ENCODE measurements at regions not wholly inside any gene's neighbourhood (a gene's known extent, or its start where the extent isn't known, plus 50 kb on each side); places are given as distances from the start of the nearest gene placed in this dataset.

DNA sequence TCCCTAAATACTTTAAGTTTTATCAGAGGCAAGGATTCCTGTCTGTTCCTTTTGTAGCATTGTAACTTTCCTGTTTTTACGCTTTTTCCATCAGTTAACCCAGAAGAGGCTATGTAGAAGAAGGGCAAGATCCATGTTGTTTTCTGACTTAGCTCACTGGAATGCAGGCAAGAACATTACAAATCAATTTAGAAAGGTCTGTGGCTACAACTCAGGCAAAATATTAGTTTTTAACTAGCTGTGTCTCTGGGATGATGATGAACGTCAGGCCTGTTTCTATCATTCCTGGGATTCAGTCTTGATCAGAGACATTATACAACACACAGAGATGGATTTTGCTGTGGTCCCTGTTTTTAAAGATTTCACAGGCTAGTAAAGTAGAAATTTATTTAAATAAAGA lies 813.0 kb upstream of the POU3F4 start:
- TF ChIP-seq, protein P1, sequence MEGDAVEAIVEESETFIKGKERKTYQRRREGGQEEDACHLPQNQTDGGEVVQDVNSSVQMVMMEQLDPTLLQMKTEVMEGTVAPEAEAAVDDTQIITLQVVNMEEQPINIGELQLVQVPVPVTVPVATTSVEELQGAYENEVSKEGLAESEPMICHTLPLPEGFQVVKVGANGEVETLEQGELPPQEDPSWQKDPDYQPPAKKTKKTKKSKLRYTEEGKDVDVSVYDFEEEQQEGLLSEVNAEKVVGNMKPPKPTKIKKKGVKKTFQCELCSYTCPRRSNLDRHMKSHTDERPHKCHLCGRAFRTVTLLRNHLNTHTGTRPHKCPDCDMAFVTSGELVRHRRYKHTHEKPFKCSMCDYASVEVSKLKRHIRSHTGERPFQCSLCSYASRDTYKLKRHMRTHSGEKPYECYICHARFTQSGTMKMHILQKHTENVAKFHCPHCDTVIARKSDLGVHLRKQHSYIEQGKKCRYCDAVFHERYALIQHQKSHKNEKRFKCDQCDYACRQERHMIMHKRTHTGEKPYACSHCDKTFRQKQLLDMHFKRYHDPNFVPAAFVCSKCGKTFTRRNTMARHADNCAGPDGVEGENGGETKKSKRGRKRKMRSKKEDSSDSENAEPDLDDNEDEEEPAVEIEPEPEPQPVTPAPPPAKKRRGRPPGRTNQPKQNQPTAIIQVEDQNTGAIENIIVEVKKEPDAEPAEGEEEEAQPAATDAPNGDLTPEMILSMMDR (conservative IDR thresholded peaks at IDR 0.05) = no peak
- TF ChIP-seq EZH2 (IDR thresholded peaks at IDR 0.05; ENCODE audit: low read depth) = no peak
